AG09309 (cell line): ENCODE measurements at regions not wholly inside any gene's neighbourhood (a gene's known extent, or its start where the extent isn't known, plus 50 kb on each side); places are given as distances from the start of the nearest gene placed in this dataset.

Experiments used
- DNase-seq: peaks from one replicate; pipeline ENCODE4 v3.0.0-alpha.2; 2010; ENCODE audit warnings: low read depth
- H3K4me3 ChIP-seq: 2 replicates; pipeline ENCODE4 v1.5.1; 2011; ENCODE audit warnings: mild to moderate bottlenecking, low read depth, low read length, moderate library complexity; ENCODE audit not compliant: control insufficient read depth
- TF ChIP-seq, protein P1 (sequence below): IDR thresholded peaks from 2 replicates; pipeline ENCODE4 v1.5.1; 2011; ENCODE audit warnings: mild to moderate bottlenecking, low read depth, low read length, inconsistent platforms; ENCODE audit not compliant: insufficient read depth, control insufficient read depth; ENCODE audit errors: missing control alignments

DNA sequence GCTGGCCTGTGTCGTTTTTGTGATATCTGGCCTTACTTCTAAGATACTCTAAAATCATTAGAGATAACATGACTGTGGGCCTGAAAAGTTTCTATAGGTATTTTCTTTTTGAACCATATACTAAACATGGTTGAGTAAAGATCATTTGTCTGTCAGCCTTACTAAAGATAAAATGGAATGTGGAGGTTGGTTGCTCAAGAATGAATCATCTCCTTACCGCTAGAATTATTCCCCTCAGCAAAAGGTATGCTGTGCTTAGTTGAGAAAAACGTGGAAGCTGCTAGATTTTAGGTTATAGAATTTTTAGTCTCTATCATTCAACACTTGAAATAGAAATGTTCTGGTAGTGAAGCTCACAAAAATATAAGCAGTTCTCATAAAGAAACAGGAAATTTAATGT, 407.3 kb downstream of the AEBP2 start:
- no peak for DNase-seq
- TF ChIP-seq, protein P1, sequence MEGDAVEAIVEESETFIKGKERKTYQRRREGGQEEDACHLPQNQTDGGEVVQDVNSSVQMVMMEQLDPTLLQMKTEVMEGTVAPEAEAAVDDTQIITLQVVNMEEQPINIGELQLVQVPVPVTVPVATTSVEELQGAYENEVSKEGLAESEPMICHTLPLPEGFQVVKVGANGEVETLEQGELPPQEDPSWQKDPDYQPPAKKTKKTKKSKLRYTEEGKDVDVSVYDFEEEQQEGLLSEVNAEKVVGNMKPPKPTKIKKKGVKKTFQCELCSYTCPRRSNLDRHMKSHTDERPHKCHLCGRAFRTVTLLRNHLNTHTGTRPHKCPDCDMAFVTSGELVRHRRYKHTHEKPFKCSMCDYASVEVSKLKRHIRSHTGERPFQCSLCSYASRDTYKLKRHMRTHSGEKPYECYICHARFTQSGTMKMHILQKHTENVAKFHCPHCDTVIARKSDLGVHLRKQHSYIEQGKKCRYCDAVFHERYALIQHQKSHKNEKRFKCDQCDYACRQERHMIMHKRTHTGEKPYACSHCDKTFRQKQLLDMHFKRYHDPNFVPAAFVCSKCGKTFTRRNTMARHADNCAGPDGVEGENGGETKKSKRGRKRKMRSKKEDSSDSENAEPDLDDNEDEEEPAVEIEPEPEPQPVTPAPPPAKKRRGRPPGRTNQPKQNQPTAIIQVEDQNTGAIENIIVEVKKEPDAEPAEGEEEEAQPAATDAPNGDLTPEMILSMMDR, result no peak
- no peak overlapping the region for H3K4me3 ChIP-seq

DNA sequence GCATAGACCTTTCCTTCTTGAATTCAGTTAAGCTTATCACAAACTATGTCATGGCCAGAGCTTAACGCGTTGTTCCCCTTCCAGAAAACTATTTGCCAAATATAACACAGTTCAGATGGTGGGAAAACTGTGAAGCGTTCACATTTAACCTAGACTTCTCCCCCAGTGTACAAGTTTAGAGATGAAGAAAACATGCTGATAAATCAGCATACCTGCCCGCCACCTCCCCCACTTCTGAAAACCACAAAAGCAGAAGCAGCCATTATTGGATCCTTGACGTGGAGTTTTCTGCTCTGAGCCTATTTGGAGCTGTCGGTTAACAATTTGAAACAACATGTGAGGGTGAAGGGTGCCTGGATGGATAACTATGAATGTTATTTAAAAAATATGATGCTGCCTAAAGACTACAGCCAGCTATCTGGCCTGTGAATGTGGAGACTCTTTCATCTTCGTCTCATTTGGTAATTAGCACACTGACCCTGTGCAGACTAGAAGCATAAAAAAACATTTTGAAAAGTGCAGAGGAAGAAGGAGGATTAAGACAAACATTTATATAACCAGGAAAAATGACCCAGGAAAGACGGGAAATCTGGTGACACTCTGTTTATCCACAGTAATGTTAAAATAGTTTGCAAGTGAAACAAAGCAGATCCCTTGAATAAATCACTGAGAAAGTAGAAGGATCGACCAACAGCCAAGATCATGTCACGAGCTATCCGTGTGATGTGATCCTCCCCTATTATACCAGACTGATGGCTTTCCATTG, 408.2 kb downstream of the AEBP2 start:
- DNase-seq, result no peak
- no peak overlapping the region for H3K4me3 ChIP-seq
- TF ChIP-seq, protein P1, result no peak

DNA sequence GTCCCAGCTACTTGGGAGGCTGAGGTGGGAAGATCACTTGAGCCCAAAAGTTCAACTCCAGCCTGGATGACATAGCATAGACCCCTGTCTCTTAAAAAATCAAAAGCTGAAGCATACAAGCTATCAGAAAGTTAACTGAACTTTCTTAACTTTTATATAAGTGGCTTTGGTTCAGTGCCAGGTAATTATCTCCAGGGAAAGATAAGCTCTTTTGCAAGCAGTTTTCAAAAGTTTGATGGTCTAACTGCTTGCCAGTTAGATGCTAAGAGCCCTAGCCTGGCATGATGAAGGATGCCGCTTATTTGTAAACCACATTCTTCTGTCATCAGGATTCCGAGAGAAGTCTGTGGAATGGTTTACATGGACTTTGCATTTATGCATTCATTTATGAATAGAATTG, 409.1 kb downstream of the AEBP2 start:
- no peak for DNase-seq
- TF ChIP-seq, protein P1, result no peak
- H3K4me3 ChIP-seq, result no peak overlapping the region

DNA sequence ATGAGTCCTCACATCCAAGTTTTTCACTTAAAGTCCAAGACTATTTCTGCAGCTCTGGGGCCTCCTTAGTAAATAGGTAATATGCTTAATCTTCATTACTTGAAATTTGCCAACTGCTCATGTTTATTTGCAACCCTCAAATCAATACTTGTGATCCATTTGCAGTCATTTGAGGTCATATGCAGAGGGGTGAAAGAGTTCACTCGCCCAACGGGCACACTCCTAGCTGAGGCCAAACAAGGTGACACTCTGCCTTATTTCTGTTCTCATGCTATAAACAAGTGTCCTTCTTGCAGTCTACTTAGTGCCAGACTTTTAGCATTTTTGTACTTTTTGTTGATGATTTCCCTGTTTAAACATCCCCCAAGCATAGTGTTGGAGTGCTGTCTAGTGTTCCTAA, 409.9 kb downstream of the AEBP2 start:
- H3K4me3 ChIP-seq, result no peak overlapping the region
- TF ChIP-seq, protein P1, result no peak
- no peak for DNase-seq

DNA sequence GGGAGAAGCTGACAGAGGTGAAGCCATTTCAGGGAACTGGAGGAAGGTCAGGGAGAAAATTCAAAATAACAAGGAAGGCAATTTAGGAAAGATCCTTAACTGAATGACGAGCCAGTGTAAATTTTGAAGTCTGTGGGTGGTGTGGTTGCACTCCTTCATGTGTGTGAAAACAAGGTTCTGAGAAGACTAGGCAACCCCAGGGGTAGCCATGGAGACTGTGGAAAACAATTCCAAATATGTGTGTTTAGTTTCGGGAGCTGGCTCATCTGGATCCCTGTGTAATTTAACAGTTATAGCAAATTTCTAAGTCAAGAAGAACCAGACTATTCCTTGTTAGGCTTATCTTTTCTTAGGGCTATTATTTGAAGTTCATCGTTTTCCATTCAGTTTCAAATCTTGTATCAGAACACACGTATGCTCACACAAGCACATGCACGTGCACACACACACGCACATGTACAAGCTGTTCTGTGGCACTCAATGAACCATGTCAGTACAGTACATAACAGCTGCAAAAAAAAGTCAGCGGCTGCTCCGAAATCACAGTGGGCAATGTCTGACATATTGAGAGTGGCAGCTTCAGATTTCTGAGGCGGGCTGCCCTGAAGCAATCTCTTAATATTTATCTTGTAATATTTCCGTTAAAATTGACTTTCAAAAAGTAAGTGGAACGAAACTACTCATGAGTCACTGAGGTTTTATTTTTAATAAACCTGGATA, 411.2 kb downstream of the AEBP2 start:
- H3K4me3 ChIP-seq, result no peak overlapping the region
- no peak for DNase-seq
- TF ChIP-seq, protein P1, result no peak

DNA sequence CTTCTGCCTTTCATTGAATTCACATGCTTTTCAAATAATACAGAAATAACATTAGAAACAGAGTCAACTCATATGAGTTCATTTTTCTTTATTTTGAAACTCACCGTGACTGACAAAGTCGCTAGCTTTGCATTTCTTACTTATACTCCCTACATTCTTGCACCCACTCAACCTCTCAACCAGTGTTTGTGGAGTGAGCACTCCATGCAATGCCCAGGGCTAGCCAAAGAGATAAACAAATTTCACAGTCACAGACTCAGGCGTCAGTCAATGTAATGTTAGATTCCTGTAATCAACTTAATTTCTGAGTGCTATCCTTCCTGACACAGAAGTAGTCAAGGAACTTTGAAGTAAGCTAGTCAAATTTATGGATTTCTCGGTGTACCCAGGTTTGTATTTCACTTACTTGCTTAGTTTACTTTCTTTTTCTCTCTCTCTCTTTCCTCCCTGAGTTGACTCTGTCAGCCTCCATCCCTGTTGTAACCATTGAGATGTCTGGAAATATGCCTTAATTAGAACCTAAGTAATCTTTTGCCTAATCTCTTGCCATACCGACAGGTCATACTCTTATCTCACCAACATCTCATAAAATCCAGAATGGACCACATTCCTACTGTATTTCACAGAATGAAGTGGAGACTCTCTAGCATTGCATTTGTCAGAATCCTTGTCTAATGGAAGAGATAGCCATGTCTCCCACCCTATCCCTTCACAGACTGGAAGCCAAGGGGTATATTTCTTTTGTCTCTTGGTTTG, 413.0 kb downstream of the AEBP2 start:
- DNase-seq, result no peak
- TF ChIP-seq, protein P1, result no peak
- H3K4me3 ChIP-seq, result no peak overlapping the region
